K562 (cell line): ENCODE measurements at regions not wholly inside any gene's neighbourhood (a gene's known extent, or its start where the extent isn't known, plus 50 kb on each side); places are given as distances from the start of the nearest gene placed in this dataset.

Source experiments
- ZNF140 ChIP-seq: fragments of 250-450 bp; sonication (Bioruptor Pico); IDR thresholded peaks from 2 replicates; pipeline ENCODE4 v1.8.0; 2021; ENCODE audit warnings: moderate library complexity, mild to moderate bottlenecking, inconsistent platforms
- TF ChIP-seq, protein P1 (sequence below): sonication (generic); formaldehyde crosslinking; IDR thresholded peaks from 2 replicates; pipeline ENCODE4 v1.8.0; 2022; ENCODE audit warnings: mild to moderate bottlenecking, missing genetic modification reagents, borderline replicate concordance
- TF ChIP-seq, protein P2 (sequence below): fragments of 250-450 bp; sonication (Bioruptor Pico); IDR thresholded peaks from 2 replicates; pipeline ENCODE4 v1.8.0; 2021; ENCODE audit warnings: moderate library complexity, mild to moderate bottlenecking, inconsistent platforms
- TF ChIP-seq, protein P3 (sequence below): sonication (generic); formaldehyde crosslinking; IDR thresholded peaks from 2 replicates; pipeline ENCODE4 v1.9.0; 2022; ENCODE audit warnings: mild to moderate bottlenecking, missing genetic modification reagents

DNA sequence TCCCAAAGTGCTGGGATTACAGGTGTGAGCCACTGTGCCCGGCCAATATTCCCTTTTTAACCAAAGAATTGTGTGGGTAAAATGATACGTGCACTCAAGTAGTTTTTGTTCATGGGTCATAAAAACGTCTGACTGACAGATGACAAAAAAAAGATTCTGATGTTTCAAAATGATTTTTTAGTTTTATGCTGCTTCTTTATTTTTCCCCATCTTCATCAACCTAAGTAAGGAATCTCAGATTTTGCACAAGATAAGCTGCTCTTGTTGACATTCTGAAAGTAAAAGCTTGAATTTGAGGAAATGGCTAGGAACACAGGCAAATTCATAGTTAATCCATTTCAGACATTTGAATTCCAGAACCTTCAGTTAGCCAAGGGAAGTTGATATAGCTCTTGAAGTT, 526.1 kb upstream of the NRP1 start:
- TF ChIP-seq, protein P1, sequence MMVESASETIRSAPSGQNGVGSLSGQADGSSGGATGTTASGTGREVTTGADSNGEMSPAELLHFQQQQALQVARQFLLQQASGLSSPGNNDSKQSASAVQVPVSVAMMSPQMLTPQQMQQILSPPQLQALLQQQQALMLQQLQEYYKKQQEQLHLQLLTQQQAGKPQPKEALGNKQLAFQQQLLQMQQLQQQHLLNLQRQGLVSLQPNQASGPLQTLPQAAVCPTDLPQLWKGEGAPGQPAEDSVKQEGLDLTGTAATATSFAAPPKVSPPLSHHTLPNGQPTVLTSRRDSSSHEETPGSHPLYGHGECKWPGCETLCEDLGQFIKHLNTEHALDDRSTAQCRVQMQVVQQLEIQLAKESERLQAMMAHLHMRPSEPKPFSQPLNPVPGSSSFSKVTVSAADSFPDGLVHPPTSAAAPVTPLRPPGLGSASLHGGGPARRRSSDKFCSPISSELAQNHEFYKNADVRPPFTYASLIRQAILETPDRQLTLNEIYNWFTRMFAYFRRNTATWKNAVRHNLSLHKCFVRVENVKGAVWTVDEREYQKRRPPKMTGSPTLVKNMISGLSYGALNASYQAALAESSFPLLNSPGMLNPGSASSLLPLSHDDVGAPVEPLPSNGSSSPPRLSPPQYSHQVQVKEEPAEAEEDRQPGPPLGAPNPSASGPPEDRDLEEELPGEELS (CRISPR knock-in tag), result no peak
- TF ChIP-seq, protein P2, sequence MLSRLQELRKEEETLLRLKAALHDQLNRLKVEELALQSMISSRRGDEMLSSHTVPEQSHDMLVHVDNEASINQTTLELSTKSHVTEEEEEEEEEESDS (CRISPR knock-in tag), result no peak
- TF ChIP-seq, protein P3, sequence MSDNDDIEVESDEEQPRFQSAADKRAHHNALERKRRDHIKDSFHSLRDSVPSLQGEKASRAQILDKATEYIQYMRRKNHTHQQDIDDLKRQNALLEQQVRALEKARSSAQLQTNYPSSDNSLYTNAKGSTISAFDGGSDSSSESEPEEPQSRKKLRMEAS (CRISPR knock-in tag), result no peak
- TF ChIP-seq ZNF140, result no peak
